SK-N-SH treated with all-trans-retinoic acid at 6 μM for 48 hours (cell line): ENCODE measurements at regions not wholly inside any gene's neighbourhood (a gene's known extent, or its start where the extent isn't known, plus 50 kb on each side); places are given as distances from the start of the nearest gene placed in this dataset.

Source experiments
- ATAC-seq: fragments of 200-7000 bp; cut with Tn5 transposase; 3 replicates; pipeline ENCODE4 v1.9.1; 2020; ENCODE audit warnings: mild to moderate bottlenecking, moderate library complexity
- ARNTL ChIP-seq: fragments of 450-650 bp; formaldehyde crosslinking; IDR thresholded peaks from 2 replicates; pipeline ENCODE4 v1.5.0; 2020; ENCODE audit warnings: low read depth, mild to moderate bottlenecking, moderate library complexity, borderline replicate concordance
- CSDC2 ChIP-seq: fragments of 250-450 bp; sonication (Bioruptor Pico); IDR thresholded peaks from 2 replicates; pipeline ENCODE4 v1.5.0; 2020; ENCODE audit warnings: mild to moderate bottlenecking, moderate library complexity
- ESRRG ChIP-seq: fragments of 250-450 bp; sonication (Bioruptor Pico); IDR thresholded peaks from 2 replicates; pipeline ENCODE4 v1.6.1; 2021; ENCODE audit warnings: mild to moderate bottlenecking
- GLIS3 ChIP-seq: fragments of 250-450 bp; sonication (Bioruptor Pico); IDR thresholded peaks from 2 replicates; pipeline ENCODE4 v1.5.0; 2020; ENCODE audit warnings: mild to moderate bottlenecking, moderate library complexity
- ISL1 ChIP-seq: fragments of 250-450 bp; sonication (Bioruptor Pico); IDR thresholded peaks from 2 replicates; pipeline ENCODE4 v2.1.2; 2022; ENCODE audit warnings: mild to moderate bottlenecking, moderate library complexity
- OSR1 ChIP-seq: fragments of 250-450 bp; sonication (Bioruptor Pico); IDR thresholded peaks from 2 replicates; pipeline ENCODE4 v1.8.0; 2022; ENCODE audit warnings: moderate library complexity, mild to moderate bottlenecking, inconsistent platforms
- PPARA ChIP-seq: fragments of 250-450 bp; sonication (Bioruptor Pico); IDR thresholded peaks from 2 replicates; pipeline ENCODE4 v1.5.0; 2020; ENCODE audit warnings: mild to moderate bottlenecking, borderline replicate concordance
- RARB ChIP-seq: fragments of 250-450 bp; sonication (Bioruptor Pico); IDR thresholded peaks from 2 replicates; pipeline ENCODE4 v1.8.0; 2021; ENCODE audit warnings: mild to moderate bottlenecking, moderate library complexity
- TCF4 ChIP-seq: fragments of 250-450 bp; sonication (Bioruptor Pico); IDR thresholded peaks from 2 replicates; pipeline ENCODE4 v1.8.0; 2021; ENCODE audit warnings: mild to moderate bottlenecking, moderate library complexity, borderline replicate concordance
- ZC3H10 ChIP-seq: fragments of 250-450 bp; sonication (Bioruptor Pico); IDR thresholded peaks from 2 replicates; pipeline ENCODE4 v1.5.1; 2021; ENCODE audit warnings: mild to moderate bottlenecking, moderate library complexity
- ZFP3 ChIP-seq: fragments of 250-450 bp; sonication (Bioruptor Pico); IDR thresholded peaks from 2 replicates; pipeline ENCODE4 v1.5.0; 2020; ENCODE audit warnings: mild to moderate bottlenecking, moderate library complexity
- ZNF565 ChIP-seq: fragments of 450-650 bp; formaldehyde crosslinking; conservative IDR thresholded peaks from 2 replicates; pipeline ENCODE4 v1.5.0; 2020; ENCODE audit warnings: low read depth, mild to moderate bottlenecking, moderate library complexity
- ZNF70 ChIP-seq: fragments of 450-650 bp; formaldehyde crosslinking; IDR thresholded peaks from 2 replicates; pipeline ENCODE4 v1.5.0; 2020; ENCODE audit warnings: mild to moderate bottlenecking, moderate library complexity
- TF ChIP-seq, protein P1 (sequence below): fragments of 250-450 bp; sonication (Bioruptor Pico); IDR thresholded peaks from 2 replicates; pipeline ENCODE4 v1.8.0; 2021; ENCODE audit warnings: low read depth, mild to moderate bottlenecking, moderate library complexity, borderline replicate concordance
- TF ChIP-seq, protein P2 (sequence below): fragments of 250-450 bp; sonication (Bioruptor Pico); IDR thresholded peaks from 2 replicates; pipeline ENCODE4 v1.8.0; 2020; ENCODE audit warnings: mild to moderate bottlenecking, moderate library complexity, borderline replicate concordance
- TF ChIP-seq, protein P3 (sequence below): fragments of 250-450 bp; sonication (Bioruptor Pico); IDR thresholded peaks from 2 replicates; pipeline ENCODE4 v1.5.1; 2021; ENCODE audit warnings: mild to moderate bottlenecking, moderate library complexity
- TF ChIP-seq, protein P4 (sequence below): fragments of 250-450 bp; sonication (Bioruptor Pico); IDR thresholded peaks from 2 replicates; pipeline ENCODE4 v1.5.1; 2020; ENCODE audit warnings: low read depth, mild to moderate bottlenecking, moderate library complexity
- TF ChIP-seq, protein P5 (sequence below): fragments of 250-450 bp; sonication (Bioruptor Pico); IDR thresholded peaks from 2 replicates; pipeline ENCODE4 v1.5.0; 2020; ENCODE audit warnings: mild to moderate bottlenecking, moderate library complexity

DNA sequence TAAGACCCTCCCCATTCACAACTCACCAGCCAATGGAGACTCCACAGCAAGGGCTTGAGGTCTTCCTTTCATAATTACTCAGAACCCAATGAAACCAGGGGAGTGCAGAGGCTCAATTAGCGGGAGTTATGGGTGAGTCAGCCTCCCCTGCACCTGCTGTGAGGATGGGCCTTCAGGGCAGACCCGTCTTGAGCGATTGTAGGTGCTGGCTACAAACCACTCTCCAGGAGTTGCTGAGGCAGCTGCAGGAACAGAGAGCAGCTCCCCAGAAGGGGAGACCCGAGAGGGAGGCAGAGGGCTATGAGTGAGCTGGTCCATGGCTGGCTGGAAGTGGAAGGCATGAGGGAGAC lies 58.5 kb upstream of the SORCS3 start:
- no peak for ATAC-seq
- no peak for TF ChIP-seq ARNTL (CRISPR knock-in tag)
- TF ChIP-seq ESRRG (CRISPR knock-in tag), result no peak
- TF ChIP-seq ZFP3, result no peak
- no peak for TF ChIP-seq ZNF565 (CRISPR knock-in tag)
- TF ChIP-seq, protein P1, sequence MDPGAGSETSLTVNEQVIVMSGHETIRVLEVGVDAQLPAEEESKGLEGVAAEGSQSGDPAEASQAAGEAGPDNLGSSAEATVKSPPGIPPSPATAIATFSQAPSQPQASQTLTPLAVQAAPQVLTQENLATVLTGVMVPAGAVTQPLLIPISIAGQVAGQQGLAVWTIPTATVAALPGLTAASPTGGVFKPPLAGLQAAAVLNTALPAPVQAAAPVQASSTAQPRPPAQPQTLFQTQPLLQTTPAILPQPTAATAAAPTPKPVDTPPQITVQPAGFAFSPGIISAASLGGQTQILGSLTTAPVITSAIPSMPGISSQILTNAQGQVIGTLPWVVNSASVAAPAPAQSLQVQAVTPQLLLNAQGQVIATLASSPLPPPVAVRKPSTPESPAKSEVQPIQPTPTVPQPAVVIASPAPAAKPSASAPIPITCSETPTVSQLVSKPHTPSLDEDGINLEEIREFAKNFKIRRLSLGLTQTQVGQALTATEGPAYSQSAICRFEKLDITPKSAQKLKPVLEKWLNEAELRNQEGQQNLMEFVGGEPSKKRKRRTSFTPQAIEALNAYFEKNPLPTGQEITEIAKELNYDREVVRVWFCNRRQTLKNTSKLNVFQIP (CRISPR knock-in tag), result no peak
- TF ChIP-seq CSDC2 (CRISPR knock-in tag), result no peak
- TF ChIP-seq, protein P2, sequence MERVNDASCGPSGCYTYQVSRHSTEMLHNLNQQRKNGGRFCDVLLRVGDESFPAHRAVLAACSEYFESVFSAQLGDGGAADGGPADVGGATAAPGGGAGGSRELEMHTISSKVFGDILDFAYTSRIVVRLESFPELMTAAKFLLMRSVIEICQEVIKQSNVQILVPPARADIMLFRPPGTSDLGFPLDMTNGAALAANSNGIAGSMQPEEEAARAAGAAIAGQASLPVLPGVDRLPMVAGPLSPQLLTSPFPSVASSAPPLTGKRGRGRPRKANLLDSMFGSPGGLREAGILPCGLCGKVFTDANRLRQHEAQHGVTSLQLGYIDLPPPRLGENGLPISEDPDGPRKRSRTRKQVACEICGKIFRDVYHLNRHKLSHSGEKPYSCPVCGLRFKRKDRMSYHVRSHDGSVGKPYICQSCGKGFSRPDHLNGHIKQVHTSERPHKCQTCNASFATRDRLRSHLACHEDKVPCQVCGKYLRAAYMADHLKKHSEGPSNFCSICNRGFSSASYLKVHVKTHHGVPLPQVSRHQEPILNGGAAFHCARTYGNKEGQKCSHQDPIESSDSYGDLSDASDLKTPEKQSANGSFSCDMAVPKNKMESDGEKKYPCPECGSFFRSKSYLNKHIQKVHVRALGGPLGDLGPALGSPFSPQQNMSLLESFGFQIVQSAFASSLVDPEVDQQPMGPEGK (CRISPR knock-in tag), result no peak
- TF ChIP-seq GLIS3 (CRISPR knock-in tag), result no peak
- TF ChIP-seq, protein P3, sequence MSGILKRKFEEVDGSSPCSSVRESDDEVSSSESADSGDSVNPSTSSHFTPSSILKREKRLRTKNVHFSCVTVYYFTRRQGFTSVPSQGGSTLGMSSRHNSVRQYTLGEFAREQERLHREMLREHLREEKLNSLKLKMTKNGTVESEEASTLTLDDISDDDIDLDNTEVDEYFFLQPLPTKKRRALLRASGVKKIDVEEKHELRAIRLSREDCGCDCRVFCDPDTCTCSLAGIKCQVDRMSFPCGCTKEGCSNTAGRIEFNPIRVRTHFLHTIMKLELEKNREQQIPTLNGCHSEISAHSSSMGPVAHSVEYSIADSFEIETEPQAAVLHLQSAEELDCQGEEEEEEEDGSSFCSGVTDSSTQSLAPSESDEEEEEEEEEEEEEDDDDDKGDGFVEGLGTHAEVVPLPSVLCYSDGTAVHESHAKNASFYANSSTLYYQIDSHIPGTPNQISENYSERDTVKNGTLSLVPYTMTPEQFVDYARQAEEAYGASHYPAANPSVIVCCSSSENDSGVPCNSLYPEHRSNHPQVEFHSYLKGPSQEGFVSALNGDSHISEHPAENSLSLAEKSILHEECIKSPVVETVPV (CRISPR knock-in tag), result no peak
- TF ChIP-seq ZC3H10, result no peak

DNA sequence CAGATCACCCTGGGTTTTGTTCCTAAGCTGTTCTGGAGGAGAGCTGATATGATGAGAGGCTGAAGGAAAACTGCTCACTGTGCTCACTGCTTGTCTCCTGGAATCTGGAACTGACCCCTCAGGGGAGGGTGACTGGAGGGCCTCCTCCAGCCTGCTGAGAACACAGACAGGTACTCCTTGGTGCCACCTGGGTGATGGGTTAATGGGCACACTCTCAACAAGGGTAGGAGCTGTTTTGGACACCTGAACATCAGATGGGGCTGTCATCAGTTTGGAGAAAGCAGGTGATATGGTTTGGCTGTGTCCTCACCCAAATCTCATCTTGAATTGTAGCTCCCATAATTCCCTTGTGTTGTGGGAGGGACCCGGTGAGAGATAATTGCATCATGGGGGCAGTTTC lies 58.1 kb upstream of the SORCS3 start:
- TF ChIP-seq ISL1 (no peak), TCF4 (CRISPR knock-in tag) (no peak), ESRRG (CRISPR knock-in tag) (no peak), GLIS3 (CRISPR knock-in tag) (no peak), ZFP3 (no peak), RARB (CRISPR knock-in tag) (no peak), ZC3H10 (no peak), OSR1 (CRISPR knock-in tag) (no peak), ARNTL (CRISPR knock-in tag) (no peak), CSDC2 (CRISPR knock-in tag) (no peak), PPARA (no peak), ZNF70 (no peak)
- TF ChIP-seq, protein P2 (CRISPR knock-in tag), result no peak
- TF ChIP-seq, protein P4, sequence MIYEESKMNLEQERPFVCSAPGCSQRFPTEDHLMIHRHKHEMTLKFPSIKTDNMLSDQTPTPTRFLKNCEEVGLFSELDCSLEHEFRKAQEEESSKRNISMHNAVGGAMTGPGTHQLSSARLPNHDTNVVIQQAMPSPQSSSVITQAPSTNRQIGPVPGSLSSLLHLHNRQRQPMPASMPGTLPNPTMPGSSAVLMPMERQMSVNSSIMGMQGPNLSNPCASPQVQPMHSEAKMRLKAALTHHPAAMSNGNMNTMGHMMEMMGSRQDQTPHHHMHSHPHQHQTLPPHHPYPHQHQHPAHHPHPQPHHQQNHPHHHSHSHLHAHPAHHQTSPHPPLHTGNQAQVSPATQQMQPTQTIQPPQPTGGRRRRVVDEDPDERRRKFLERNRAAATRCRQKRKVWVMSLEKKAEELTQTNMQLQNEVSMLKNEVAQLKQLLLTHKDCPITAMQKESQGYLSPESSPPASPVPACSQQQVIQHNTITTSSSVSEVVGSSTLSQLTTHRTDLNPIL (CRISPR knock-in tag), result no peak
- TF ChIP-seq, protein P1 (CRISPR knock-in tag), result no peak
- TF ChIP-seq, protein P5, sequence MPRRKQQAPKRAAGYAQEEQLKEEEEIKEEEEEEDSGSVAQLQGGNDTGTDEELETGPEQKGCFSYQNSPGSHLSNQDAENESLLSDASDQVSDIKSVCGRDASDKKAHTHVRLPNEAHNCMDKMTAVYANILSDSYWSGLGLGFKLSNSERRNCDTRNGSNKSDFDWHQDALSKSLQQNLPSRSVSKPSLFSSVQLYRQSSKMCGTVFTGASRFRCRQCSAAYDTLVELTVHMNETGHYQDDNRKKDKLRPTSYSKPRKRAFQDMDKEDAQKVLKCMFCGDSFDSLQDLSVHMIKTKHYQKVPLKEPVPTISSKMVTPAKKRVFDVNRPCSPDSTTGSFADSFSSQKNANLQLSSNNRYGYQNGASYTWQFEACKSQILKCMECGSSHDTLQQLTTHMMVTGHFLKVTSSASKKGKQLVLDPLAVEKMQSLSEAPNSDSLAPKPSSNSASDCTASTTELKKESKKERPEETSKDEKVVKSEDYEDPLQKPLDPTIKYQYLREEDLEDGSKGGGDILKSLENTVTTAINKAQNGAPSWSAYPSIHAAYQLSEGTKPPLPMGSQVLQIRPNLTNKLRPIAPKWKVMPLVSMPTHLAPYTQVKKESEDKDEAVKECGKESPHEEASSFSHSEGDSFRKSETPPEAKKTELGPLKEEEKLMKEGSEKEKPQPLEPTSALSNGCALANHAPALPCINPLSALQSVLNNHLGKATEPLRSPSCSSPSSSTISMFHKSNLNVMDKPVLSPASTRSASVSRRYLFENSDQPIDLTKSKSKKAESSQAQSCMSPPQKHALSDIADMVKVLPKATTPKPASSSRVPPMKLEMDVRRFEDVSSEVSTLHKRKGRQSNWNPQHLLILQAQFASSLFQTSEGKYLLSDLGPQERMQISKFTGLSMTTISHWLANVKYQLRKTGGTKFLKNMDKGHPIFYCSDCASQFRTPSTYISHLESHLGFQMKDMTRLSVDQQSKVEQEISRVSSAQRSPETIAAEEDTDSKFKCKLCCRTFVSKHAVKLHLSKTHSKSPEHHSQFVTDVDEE (CRISPR knock-in tag), result no peak
- TF ChIP-seq, protein P3 (CRISPR knock-in tag), result no peak
- no peak for ATAC-seq
